DND-41 (cell line): ENCODE measurements at regions not wholly inside any gene's neighbourhood (a gene's known extent, or its start where the extent isn't known, plus 50 kb on each side); places are given as distances from the start of the nearest gene placed in this dataset.

Experiments
- ATAC-seq: fragments of 200-7000 bp; cut with Tn5 transposase; 3 replicates; pipeline ENCODE4 v1.9.1; 2021; ENCODE audit warnings: low read depth; ENCODE audit not compliant: insufficient read depth
- DNase-seq: peaks from one replicate; pipeline ENCODE4 v3.0.0-alpha.2; 2020
- H2AFZ ChIP-seq: 2 replicates; pipeline ENCODE4 v1.6.0; 2012; ENCODE audit warnings: low read depth, low read length
- H3K27ac ChIP-seq: 2 replicates; pipeline ENCODE4 v1.5.1; 2012; ENCODE audit warnings: low read length, inconsistent platforms
- H3K27me3 ChIP-seq: fragments of 200-600 bp; sonication (generic); 2 replicates; pipeline ENCODE4 v1.6.0; 2012; ENCODE audit warnings: low read length, mild to moderate bottlenecking, inconsistent platforms; ENCODE audit not compliant: insufficient read depth, poor library complexity
- H3K36me3 ChIP-seq: 2 replicates; pipeline ENCODE4 v1.5.1; 2012; ENCODE audit warnings: low read length, inconsistent platforms; ENCODE audit not compliant: insufficient read depth
- H3K4me1 ChIP-seq: 2 replicates; pipeline ENCODE4 v1.5.1; 2012; ENCODE audit warnings: mild to moderate bottlenecking, low read length; ENCODE audit not compliant: insufficient read depth
- H3K4me2 ChIP-seq: 2 replicates; pipeline ENCODE4 v1.6.0; 2012; ENCODE audit warnings: mild to moderate bottlenecking, moderate library complexity, low read length, inconsistent platforms; ENCODE audit not compliant: insufficient read depth
- H3K4me3 ChIP-seq, 2 experiments: fragments of 200-600 bp in 1 of 2; shearing (Covaris generic) in 1 of 2; 2 replicates each; pipeline ENCODE4 v1.5.1; 2012 to 2016; ENCODE audit warnings: inconsistent platforms in 2 of 2, low read length in 2 of 2, mild to moderate bottlenecking in 2 of 2, low read depth in 1 of 2, moderate library complexity in 1 of 2
- H3K79me2 ChIP-seq: 2 replicates; pipeline ENCODE4 v1.6.0; 2012; ENCODE audit warnings: low read length, inconsistent platforms; ENCODE audit not compliant: insufficient read depth
- H3K9ac ChIP-seq: 2 replicates; pipeline ENCODE4 v1.6.0; 2012; ENCODE audit warnings: low read depth, mild to moderate bottlenecking, inconsistent platforms, low read length, moderate library complexity
- H3K9me3 ChIP-seq: 2 replicates; pipeline ENCODE4 v1.5.1; 2012; ENCODE audit warnings: low read length, moderate library complexity, mild to moderate bottlenecking, inconsistent platforms; ENCODE audit not compliant: insufficient read depth, severe bottlenecking
- H4K20me1 ChIP-seq: 2 replicates; pipeline ENCODE4 v1.6.0; 2012; ENCODE audit warnings: low read length; ENCODE audit not compliant: insufficient read depth
- EZH2 ChIP-seq: IDR thresholded peaks from 3 replicates; pipeline ENCODE4 v1.6.1; 2012; ENCODE audit warnings: borderline replicate concordance, low read depth, mild to moderate bottlenecking, moderate library complexity, low read length, inconsistent platforms; ENCODE audit not compliant: severe bottlenecking
- TF ChIP-seq, protein P1 (sequence below): IDR thresholded peaks from 2 replicates; pipeline ENCODE4 v1.5.1; 2012; ENCODE audit warnings: borderline replicate concordance, low read length, moderate library complexity, mild to moderate bottlenecking; ENCODE audit not compliant: poor library complexity, severe bottlenecking; ENCODE audit errors: extremely low read depth

DNA sequence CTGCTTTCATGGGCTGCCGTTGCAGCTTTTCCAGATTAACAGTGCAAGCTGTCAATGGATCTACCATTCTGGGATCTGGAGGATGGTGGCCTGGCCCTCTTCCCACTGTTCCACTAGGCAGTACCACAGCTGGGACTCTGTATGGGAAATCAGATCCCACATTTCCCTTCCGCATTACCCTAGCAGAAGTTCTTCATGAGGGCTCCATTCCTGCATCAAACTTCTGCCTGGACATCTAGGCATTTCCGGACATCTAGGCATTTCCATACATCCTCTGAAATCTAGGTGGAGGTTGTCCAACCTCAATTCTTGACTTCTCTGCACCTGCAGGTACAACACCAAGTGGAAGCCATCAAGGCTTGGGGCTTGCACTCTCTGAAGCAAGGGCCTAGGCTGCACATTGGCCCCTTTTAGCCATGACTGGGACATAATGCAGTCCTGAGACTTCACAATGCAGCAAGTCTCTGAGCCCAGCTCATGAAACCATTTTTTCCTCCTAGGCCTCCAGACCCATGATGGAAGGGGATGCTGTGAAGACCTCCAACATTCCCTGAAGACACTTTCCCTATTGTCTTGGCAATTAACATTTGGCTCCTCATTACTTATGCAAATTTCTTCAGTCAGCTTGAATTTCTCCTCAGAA is 863.3 kb downstream of the C12orf50 start:
- Histone ChIP-seq H3K9ac (no peak overlapping the region), H4K20me1 (no peaks in the 10 kb centered on the region), H3K4me1 (no peaks in the 10 kb centered on the region), H3K4me2 (no peak overlapping the region), H2AFZ (no peak overlapping the region), H3K27ac (no peak overlapping the region), H3K27me3 (no peaks in the 10 kb centered on the region), H3K4me3 (no peak overlapping the region), H3K79me2 (no peaks in the 10 kb centered on the region), H3K9me3 (peaks cover 15% of the 10 kb centered on the region), H3K36me3 (no peaks in the 10 kb centered on the region)
- no peak for TF ChIP-seq EZH2
- TF ChIP-seq, protein P1, sequence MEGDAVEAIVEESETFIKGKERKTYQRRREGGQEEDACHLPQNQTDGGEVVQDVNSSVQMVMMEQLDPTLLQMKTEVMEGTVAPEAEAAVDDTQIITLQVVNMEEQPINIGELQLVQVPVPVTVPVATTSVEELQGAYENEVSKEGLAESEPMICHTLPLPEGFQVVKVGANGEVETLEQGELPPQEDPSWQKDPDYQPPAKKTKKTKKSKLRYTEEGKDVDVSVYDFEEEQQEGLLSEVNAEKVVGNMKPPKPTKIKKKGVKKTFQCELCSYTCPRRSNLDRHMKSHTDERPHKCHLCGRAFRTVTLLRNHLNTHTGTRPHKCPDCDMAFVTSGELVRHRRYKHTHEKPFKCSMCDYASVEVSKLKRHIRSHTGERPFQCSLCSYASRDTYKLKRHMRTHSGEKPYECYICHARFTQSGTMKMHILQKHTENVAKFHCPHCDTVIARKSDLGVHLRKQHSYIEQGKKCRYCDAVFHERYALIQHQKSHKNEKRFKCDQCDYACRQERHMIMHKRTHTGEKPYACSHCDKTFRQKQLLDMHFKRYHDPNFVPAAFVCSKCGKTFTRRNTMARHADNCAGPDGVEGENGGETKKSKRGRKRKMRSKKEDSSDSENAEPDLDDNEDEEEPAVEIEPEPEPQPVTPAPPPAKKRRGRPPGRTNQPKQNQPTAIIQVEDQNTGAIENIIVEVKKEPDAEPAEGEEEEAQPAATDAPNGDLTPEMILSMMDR: no peak
- no peak for ATAC-seq
- no peak for DNase-seq

DNA sequence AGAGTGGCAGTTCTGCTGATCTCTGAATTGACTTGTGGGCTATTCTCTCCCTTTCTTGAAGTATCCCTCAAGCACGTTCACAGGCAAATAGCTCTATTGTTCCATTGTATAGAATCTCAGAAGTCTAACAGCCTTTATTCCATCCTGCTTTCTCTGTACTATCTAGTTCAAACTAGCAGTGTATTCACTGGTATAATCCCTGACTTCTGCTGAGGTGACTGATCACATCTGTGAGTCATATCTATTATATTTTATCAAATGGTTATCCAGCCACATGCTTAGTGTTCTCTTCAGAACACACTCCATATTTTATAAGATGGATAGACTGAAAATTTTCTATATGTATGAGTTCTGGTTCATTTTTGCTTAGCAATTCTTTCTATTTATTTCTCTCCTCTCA is 866.1 kb downstream of the C12orf50 start:
- no peak overlapping the region for H3K4me3 ChIP-seq
- no peak overlapping the region for H3K4me2 ChIP-seq
- H3K9me3 ChIP-seq: peaks cover 15% of the 10 kb centered on the region
- no peak overlapping the region for H2AFZ ChIP-seq
- TF ChIP-seq EZH2: no peak
- TF ChIP-seq, protein P1: no peak
- DNase-seq: no peak
- H3K4me1 ChIP-seq: no peaks in the 10 kb centered on the region
- H3K27me3 ChIP-seq: no peaks in the 10 kb centered on the region
- no peaks in the 10 kb centered on the region for H3K36me3 ChIP-seq
- no peak for ATAC-seq
- H3K79me2 ChIP-seq: no peaks in the 10 kb centered on the region
- H3K9ac ChIP-seq: no peak overlapping the region
- no peaks in the 10 kb centered on the region for H4K20me1 ChIP-seq
- H3K27ac ChIP-seq: no peak overlapping the region

DNA sequence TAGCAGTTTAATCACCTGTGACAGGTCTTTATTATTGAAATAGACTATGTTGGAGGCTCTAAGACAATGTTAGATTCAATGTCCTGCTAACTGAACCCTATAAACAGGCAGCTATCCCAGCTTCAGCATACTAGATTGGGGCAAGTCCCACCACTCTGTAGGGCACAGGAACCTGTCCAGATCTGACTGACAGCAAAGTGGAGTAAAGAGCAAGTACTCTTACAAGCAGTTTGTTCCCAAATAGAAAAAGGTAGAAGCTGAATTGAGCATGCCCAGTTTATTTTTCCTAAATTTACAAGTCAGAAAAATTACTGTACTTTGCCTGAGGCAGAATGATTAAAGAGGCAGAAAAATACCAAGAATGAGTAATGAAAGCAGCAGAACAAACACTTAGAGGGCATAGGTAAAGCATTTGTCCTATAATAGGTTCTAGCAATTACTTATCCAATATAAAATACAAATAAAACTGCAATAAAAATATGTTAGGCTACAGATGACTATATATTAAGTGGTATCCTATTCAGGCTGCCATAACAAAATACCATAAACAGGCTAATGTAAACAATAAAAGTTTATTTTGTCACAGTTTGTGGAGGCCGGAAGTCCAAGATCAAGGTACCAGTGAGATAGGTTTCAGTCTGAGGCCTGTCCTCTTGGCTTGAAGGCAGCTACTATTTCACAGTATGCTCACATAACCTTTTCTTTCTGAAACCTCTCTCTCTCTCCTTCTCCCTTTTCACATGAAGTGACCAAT is 868.2 kb downstream of the C12orf50 start:
- no peak overlapping the region for H3K4me2 ChIP-seq

More for the DNA sequence above, 868.2 kb downstream of the C12orf50 start:
- no peaks in the 10 kb centered on the region for H3K27me3 ChIP-seq
- TF ChIP-seq, protein P1: no peak
- TF ChIP-seq EZH2: no peak
- no peak overlapping the region for H2AFZ ChIP-seq
- H3K4me1 ChIP-seq: no peaks in the 10 kb centered on the region
- H4K20me1 ChIP-seq: no peaks in the 10 kb centered on the region
- H3K36me3 ChIP-seq: no peaks in the 10 kb centered on the region
- DNase-seq (no peak), ATAC-seq (no peak)
- H3K9me3 ChIP-seq: peaks cover 9% of the 10 kb centered on the region
- no peak overlapping the region for H3K4me3 ChIP-seq
- no peak overlapping the region for H3K27ac ChIP-seq
- no peaks in the 10 kb centered on the region for H3K79me2 ChIP-seq
- H3K9ac ChIP-seq: no peak overlapping the region
